K562 (cell line): ENCODE measurements at regions not wholly inside any gene's neighbourhood (a gene's known extent, or its start where the extent isn't known, plus 50 kb on each side); places are given as distances from the start of the nearest gene placed in this dataset.

Experiments
- ATAC-seq: fragments of 200-7000 bp; cut with Tn5 transposase; 3 replicates; pipeline ENCODE4 v1.9.1; 2020; ENCODE audit warnings: moderate library complexity
- BruUV-seq: library from RNA; stranded (reverse); fragments of 400-500 nt; replicated peaks from 2 replicates; lab custom pipeline; 2021; lab: Mats Ljungman, UMichigan
- CTCF ChIA-PET: fragments of 300-600 bp; formaldehyde crosslinking; extraction: SDS; loops from one replicate; lab custom pipeline; 2021; ENCODE audit warnings: low intra/inter-chr PET ratio; lab: Yijun Ruan, JAX
- POLR2A ChIA-PET: fragments of 300-600, 350-650 bp; sonication (Branson Sonifier 250); formaldehyde crosslinking; extraction: SDS; loops from one replicate; lab custom pipeline; 2021; ENCODE audit warnings: antibody characterized with exemption, inconsistent platforms; lab: Yijun Ruan, JAX
- DNase-seq, 4 experiments: peaks; one replicate each; pipeline versions ENCODE4 v3.0.0 to v3.0.0-alpha.2; 2011 to 2018; ENCODE audit warnings: low spot score in 3 of 4, mixed read lengths in 3 of 4; ENCODE audit errors: extremely low read depth in 1 of 4
- FAIRE-seq: peaks from 2 replicates; lab custom pipeline; 2011; peaks lifted over from hg19 to GRCh38; lab: Jason Lieb, UNC
- H2AFZ ChIP-seq: 2 replicates; pipeline ENCODE4 v1.6.0; 2011; ENCODE audit warnings: low read depth, low read length, control low read depth, inconsistent platforms
- H3K27ac ChIP-seq: fragments of 200-600 bp; 3 replicates; pipeline ENCODE4 v1.8.0; 2011; ENCODE audit warnings: low read depth, mild to moderate bottlenecking, control low read depth, inconsistent platforms, low read length, moderate library complexity, mixed read lengths; ENCODE audit errors: extremely low read depth
- H3K27me3 ChIP-seq, 2 experiments: fragments of 300-600 bp in 1 of 2; 2 replicates in 1 of 2; 3 replicates in 1 of 2; pipeline versions ENCODE4 v1.6.0 to v1.8.0; 2011; ENCODE audit warnings: inconsistent platforms in 2 of 2, low read length in 2 of 2, mild to moderate bottlenecking in 1 of 2, mixed read lengths in 1 of 2, moderate library complexity in 1 of 2; ENCODE audit not compliant: control insufficient read depth in 2 of 2, insufficient read depth in 2 of 2
- H3K36me3 ChIP-seq: fragments of 300-600 bp; 3 replicates; pipeline ENCODE4 v1.8.0; 2011; ENCODE audit warnings: mild to moderate bottlenecking, low read length, inconsistent platforms; ENCODE audit not compliant: control insufficient read depth, insufficient read depth
- H3K4me1 ChIP-seq, 2 experiments: fragments of 200-600 bp in 1 of 2; replicated peaks in 1 of 2; 2 replicates in 1 of 2; 3 replicates in 1 of 2; pipeline versions ENCODE4 v1.5.1 to v1.8.0; 2011; ENCODE audit warnings: inconsistent platforms in 2 of 2, low read length in 2 of 2, mild to moderate bottlenecking in 1 of 2, mixed read lengths in 1 of 2, moderate library complexity in 1 of 2; ENCODE audit not compliant: control insufficient read depth in 2 of 2, insufficient read depth in 2 of 2
- H3K4me2 ChIP-seq: 2 replicates; pipeline ENCODE4 v1.6.1; 2011; ENCODE audit warnings: low read length, control low read depth, inconsistent platforms, mixed read lengths; ENCODE audit not compliant: insufficient read depth
- H3K4me3 ChIP-seq: fragments of 200-600 bp; sonication (generic), shearing (Covaris generic); 2 replicates; pipeline ENCODE4 v1.5.1; 2016; ENCODE audit warnings: control low read depth, inconsistent platforms
- H3K79me2 ChIP-seq: fragments of 200-600 bp; 3 replicates; pipeline ENCODE4 v1.8.0; 2011; ENCODE audit warnings: low read length, inconsistent platforms; ENCODE audit not compliant: control insufficient read depth, insufficient read depth
- H3K9ac ChIP-seq, 2 experiments: 2 replicates each; pipeline versions ENCODE4 v1.6.0 to v1.6.1; 2011; ENCODE audit warnings: low read depth in 2 of 2, low read length in 2 of 2, control low read depth in 1 of 2, inconsistent platforms in 1 of 2, mild to moderate bottlenecking in 1 of 2, mixed read lengths in 1 of 2; ENCODE audit not compliant: insufficient read depth in 1 of 2
- H3K9me1 ChIP-seq: one replicate; pipeline ENCODE4 v1.6.0; 2011; ENCODE audit warnings: inconsistent platforms, mild to moderate bottlenecking, low read length, moderate library complexity; ENCODE audit not compliant: control insufficient read depth, insufficient read depth
- H3K9me3 ChIP-seq: replicated peaks from 2 replicates; pipeline ENCODE4 v1.5.1; 2011; ENCODE audit warnings: low read depth, low read length, inconsistent platforms; ENCODE audit not compliant: control insufficient read depth, insufficient read depth
- H4K20me1 ChIP-seq: replicated peaks from 2 replicates; pipeline ENCODE4 v1.6.1; 2011; ENCODE audit warnings: low read length, inconsistent platforms, mixed read lengths; ENCODE audit not compliant: control insufficient read depth, insufficient read depth
- COPS2 ChIP-seq: fragments of 450-650 bp; conservative IDR thresholded peaks from 2 replicates; pipeline ENCODE4 v1.6.1; 2016; ENCODE audit warnings: mild to moderate bottlenecking, moderate library complexity
- GATAD2B ChIP-seq: fragments of 450-650 bp; IDR thresholded peaks from 2 replicates; pipeline ENCODE4 v1.6.1; 2017; ENCODE audit warnings: mild to moderate bottlenecking, borderline replicate concordance
- KLF6 ChIP-seq: fragments of 250-450 bp; sonication (Bioruptor Pico); IDR thresholded peaks from 2 replicates; pipeline ENCODE4 v1.4.0; 2020; ENCODE audit warnings: mild to moderate bottlenecking, moderate library complexity, borderline replicate concordance
- RFX7 ChIP-seq: fragments of 250-450 bp; sonication (Bioruptor Pico); IDR thresholded peaks from 2 replicates; pipeline ENCODE4 v1.5.1; 2021; ENCODE audit warnings: mild to moderate bottlenecking
- SIX5 ChIP-seq, 2 experiments: IDR thresholded peaks; 2 replicates each; pipeline ENCODE4 v1.6.1; 2011; ENCODE audit warnings: low read length in 2 of 2, borderline replicate concordance in 1 of 2, low read depth in 1 of 2, mild to moderate bottlenecking in 1 of 2, moderate library complexity in 1 of 2; ENCODE audit not compliant: insufficient read depth in 1 of 2
- ZNF133 ChIP-seq: fragments of 250-450 bp; sonication (Bioruptor Pico); IDR thresholded peaks from 2 replicates; pipeline ENCODE4 v1.4.0; 2020; ENCODE audit warnings: mild to moderate bottlenecking
- ZZZ3 ChIP-seq: fragments of 450-650 bp; IDR thresholded peaks from 2 replicates; pipeline ENCODE4 v1.6.1; 2016; ENCODE audit warnings: antibody characterized with exemption, mild to moderate bottlenecking, moderate library complexity
- WGBS: fragments of 100-300 bp; shearing (Covaris generic); methylation state at CpG from one replicate; pipeline ENCODE4 v1.1.6; 2016; ENCODE audit warnings: low coverage, mixed read lengths; ENCODE audit not compliant: insufficient coverage; ENCODE audit errors: missing lambda C conversion rate; 5-methylcytosine and 5-hydroxymethylcytosine counted together
- in situ Hi-C: fragments of 300-500 bp; cut with MboI; formaldehyde crosslinking; loops from 4 replicates; pipeline ENCODE4 v1.15.0; 2018; ENCODE audit warnings: inconsistent platforms, mixed read lengths
- intact Hi-C: fragments of 100-400 bp; cut with micrococcal nuclease; formaldehyde crosslinking; loops from 2 replicates; pipeline ENCODE4 v1.14.2; 2022
- TF ChIP-seq, protein P1 (sequence below), 2 experiments: fragments of 200-800 bp in 1 of 2; sonication (Bioruptor generic) in 1 of 2; sonication (generic) in 1 of 2; formaldehyde crosslinking in 1 of 2; IDR thresholded peaks in 1 of 2; conservative IDR thresholded peaks in 1 of 2; 2 replicates each; pipeline versions ENCODE4 v1.5.0 to v1.6.1; 2016 to 2020; ENCODE audit warnings: missing compliant biosample characterization in 1 of 2, missing genetic modification characterization in 1 of 2, missing genetic modification reagents in 1 of 2
- TF ChIP-seq, protein P2 (sequence below), 2 experiments: fragments of 450-650 bp; formaldehyde crosslinking in 1 of 2; IDR thresholded peaks; 2 replicates each; pipeline versions ENCODE4 v1.4.0 to v1.6.1; 2014 to 2020; ENCODE audit warnings: mild to moderate bottlenecking in 2 of 2, borderline replicate concordance in 1 of 2, low read depth in 1 of 2

DNA sequence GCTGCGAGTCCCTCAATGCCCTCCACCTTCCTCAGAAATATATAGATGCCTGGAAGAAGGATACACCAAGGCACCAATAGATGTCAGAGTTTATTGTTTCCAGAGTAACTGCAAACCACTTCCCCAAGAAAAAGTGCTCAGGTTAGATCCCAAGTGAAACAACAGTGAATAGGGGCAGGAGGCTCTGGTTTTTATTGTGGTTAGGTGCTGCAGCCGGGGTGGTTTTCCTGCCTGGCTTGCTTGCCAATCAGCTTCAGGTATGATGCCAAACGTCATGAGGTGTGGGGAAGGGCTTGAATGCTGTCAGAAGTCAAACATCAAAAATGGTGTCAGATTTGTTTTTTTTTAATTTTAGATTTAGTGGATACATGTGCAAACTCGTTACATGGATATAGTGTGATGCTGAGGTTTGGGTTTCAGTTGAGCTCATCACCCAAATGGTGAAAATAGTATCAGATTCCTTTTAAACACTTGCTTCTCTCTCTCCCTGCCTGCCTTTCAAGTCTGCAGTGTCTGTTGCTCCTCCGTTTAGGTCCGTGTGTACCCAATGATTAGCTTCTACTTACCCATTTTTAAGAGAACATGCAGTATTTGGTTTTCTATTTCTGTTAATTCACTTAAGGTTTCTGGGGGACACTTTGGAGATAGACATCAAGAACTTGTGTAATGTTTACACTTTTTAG is 1317.0 kb downstream of the MRPL39 start:
- Histone ChIP-seq H2AFZ (0 out of 2 replicates have a peak overlapping the region, but pooled peaks have one; percentile 14), H3K9me1 (no peaks in the 10 kb centered on the region), H3K36me3 (no peaks in the 10 kb centered on the region), H3K4me3 (no peak overlapping the region), H3K79me2 (no peaks in the 10 kb centered on the region), H3K27me3 (no peaks in the 10 kb centered on the region), H3K27ac (no peak overlapping the region), H3K9ac (no peak overlapping the region), H4K20me1 (no peaks in the 10 kb centered on the region), H3K4me2 (no peak overlapping the region), H3K9me3 (no peaks in the 10 kb centered on the region), H3K4me1 (no peaks in the 10 kb centered on the region)
- DNase-seq (no peak), FAIRE-seq (no peak), ATAC-seq (no peak)
- in situ Hi-C loops, result no loop called here
- intact Hi-C loops, result no loop called here
- no TSS peak for BruUV-seq
- CTCF ChIA-PET, result no interaction called here
- POLR2A ChIA-PET, result interaction anchor here (0.6 kb wide), 1 partner anchor 18 kb away, joined by 3 read pairs; no protein-coding TSS in a partner anchor
- 5% methylated on average over 6 of the region's 6 CpGs for WGBS
- TF ChIP-seq, protein P1, sequence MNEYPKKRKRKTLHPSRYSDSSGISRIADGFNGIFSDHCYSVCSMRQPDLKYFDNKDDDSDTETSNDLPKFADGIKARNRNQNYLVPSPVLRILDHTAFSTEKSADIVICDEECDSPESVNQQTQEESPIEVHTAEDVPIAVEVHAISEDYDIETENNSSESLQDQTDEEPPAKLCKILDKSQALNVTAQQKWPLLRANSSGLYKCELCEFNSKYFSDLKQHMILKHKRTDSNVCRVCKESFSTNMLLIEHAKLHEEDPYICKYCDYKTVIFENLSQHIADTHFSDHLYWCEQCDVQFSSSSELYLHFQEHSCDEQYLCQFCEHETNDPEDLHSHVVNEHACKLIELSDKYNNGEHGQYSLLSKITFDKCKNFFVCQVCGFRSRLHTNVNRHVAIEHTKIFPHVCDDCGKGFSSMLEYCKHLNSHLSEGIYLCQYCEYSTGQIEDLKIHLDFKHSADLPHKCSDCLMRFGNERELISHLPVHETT (CRISPR knock-in tag; conservative IDR thresholded peaks at IDR 0.05 in 1 of 2, IDR thresholded peaks at IDR 0.05 in 1 of 2), result no peak
- TF ChIP-seq SIX5 (IDR thresholded peaks at IDR 0.05; ENCODE audit: borderline replicate concordance in 1 of 2, insufficient read depth in 1 of 2, low read depth in 1 of 2, low read length in 2 of 2) (no peak), COPS2 (no peak), ZZZ3 (no peak), RFX7 (CRISPR knock-in tag) (no peak), ZNF133 (CRISPR knock-in tag) (no peak), GATAD2B (no peak), KLF6 (no peak)
- TF ChIP-seq, protein P2, sequence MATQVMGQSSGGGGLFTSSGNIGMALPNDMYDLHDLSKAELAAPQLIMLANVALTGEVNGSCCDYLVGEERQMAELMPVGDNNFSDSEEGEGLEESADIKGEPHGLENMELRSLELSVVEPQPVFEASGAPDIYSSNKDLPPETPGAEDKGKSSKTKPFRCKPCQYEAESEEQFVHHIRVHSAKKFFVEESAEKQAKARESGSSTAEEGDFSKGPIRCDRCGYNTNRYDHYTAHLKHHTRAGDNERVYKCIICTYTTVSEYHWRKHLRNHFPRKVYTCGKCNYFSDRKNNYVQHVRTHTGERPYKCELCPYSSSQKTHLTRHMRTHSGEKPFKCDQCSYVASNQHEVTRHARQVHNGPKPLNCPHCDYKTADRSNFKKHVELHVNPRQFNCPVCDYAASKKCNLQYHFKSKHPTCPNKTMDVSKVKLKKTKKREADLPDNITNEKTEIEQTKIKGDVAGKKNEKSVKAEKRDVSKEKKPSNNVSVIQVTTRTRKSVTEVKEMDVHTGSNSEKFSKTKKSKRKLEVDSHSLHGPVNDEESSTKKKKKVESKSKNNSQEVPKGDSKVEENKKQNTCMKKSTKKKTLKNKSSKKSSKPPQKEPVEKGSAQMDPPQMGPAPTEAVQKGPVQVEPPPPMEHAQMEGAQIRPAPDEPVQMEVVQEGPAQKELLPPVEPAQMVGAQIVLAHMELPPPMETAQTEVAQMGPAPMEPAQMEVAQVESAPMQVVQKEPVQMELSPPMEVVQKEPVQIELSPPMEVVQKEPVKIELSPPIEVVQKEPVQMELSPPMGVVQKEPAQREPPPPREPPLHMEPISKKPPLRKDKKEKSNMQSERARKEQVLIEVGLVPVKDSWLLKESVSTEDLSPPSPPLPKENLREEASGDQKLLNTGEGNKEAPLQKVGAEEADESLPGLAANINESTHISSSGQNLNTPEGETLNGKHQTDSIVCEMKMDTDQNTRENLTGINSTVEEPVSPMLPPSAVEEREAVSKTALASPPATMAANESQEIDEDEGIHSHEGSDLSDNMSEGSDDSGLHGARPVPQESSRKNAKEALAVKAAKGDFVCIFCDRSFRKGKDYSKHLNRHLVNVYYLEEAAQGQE (IDR thresholded peaks at IDR 0.05; ENCODE audit: borderline replicate concordance), result no peak
- TF ChIP-seq, protein P2 (CRISPR knock-in tag; IDR thresholded peaks at IDR 0.05; ENCODE audit: low read depth), result no peak
